Uterus (tissue), 3 donors: ENCODE measurements at regions not wholly inside any gene's neighbourhood (a gene's known extent, or its start where the extent isn't known, plus 50 kb on each side); places are given as distances from the start of the nearest gene placed in this dataset.

Source experiments
- DNase-seq, 2 donors: peaks; one replicate each; pipeline ENCODE4 v3.0.0-alpha.2; 2019 to 2020
- H3K27ac ChIP-seq, 2 donors: fragments of 200-600 bp; sonication (generic); 1 replicate in 1 of 2; 2 replicates in 1 of 2; pipeline ENCODE4 v1.5.1; 2016 to 2018
- H3K27me3 ChIP-seq, 2 donors: fragments of 200-600 bp; sonication (generic); one replicate each; pipeline ENCODE4 v1.5.1; 2018 to 2019; ENCODE audit warnings: control low read depth in 1 of 2
- H3K36me3 ChIP-seq, 2 donors: fragments of 200-600 bp; sonication (generic); one replicate each; pipeline ENCODE4 v1.5.1; 2019; ENCODE audit warnings: control low read depth in 1 of 2
- H3K4me1 ChIP-seq, 2 donors: fragments of 200-600 bp; sonication (generic); one replicate each; pipeline ENCODE4 v1.5.1; 2018 to 2019; ENCODE audit warnings: control low read depth in 1 of 2
- H3K4me3 ChIP-seq, 2 donors: fragments of 200-600 bp; sonication (generic); 1 replicate in 1 of 2; 2 replicates in 1 of 2; pipeline ENCODE4 v1.5.1; 2018 to 2019; ENCODE audit warnings: mild to moderate bottlenecking in 1 of 2
- H3K9me3 ChIP-seq, 2 donors: fragments of 200-600 bp; sonication (generic); one replicate each; pipeline ENCODE4 v1.5.1; 2019; ENCODE audit warnings: control low read depth in 1 of 2
- CTCF ChIP-seq, 4 experiments: fragments of 200-600 bp in 2 of 4; fragments of 450-650 bp in 2 of 4; sonication (generic) in 2 of 4; IDR thresholded peaks; one replicate each; pipeline ENCODE4 v1.5.1; 2016 to 2019; ENCODE audit warnings: antibody characterized with exemption in 4 of 4, mild to moderate bottlenecking in 2 of 4, moderate library complexity in 1 of 4
- POLR2A ChIP-seq, 2 donors: fragments of 450-650 bp; IDR thresholded peaks; one replicate each; pipeline ENCODE4 v1.6.1; 2016; ENCODE audit warnings: antibody characterized with exemption in 2 of 2, mild to moderate bottlenecking in 1 of 2, moderate library complexity in 1 of 2
- intact Hi-C: fragments of 100-400 bp; cut with DNase I; formaldehyde crosslinking; loops from one replicate; pipeline ENCODE4 v1.15.1; 2023; ENCODE audit warnings: low total_unique reads
- donor health status: DM: yes; HTN: yes; CAD: no.

GRCh38 chr2:224183086-224183485 lies 144.0 kb upstream of the SERPINE2 start:
- H3K9me3 ChIP-seq: no peaks in the 10 kb centered on the region
- H3K4me3 ChIP-seq: no peak overlapping the region
- TF ChIP-seq POLR2A (IDR thresholded peaks at IDR 0.05) (no peak), CTCF (IDR thresholded peaks at IDR 0.05) (no peak)
- no peak for DNase-seq
- H3K36me3 ChIP-seq: no peaks in the 10 kb centered on the region
- no peaks in the 10 kb centered on the region for H3K27me3 ChIP-seq
- H3K4me1 ChIP-seq: no peaks in the 10 kb centered on the region
- H3K27ac ChIP-seq: no peak overlapping the region
- intact Hi-C loops: no loop called here

GRCh38 chr2:224182498-224182897 lies 143.4 kb upstream of the SERPINE2 start:
- H3K4me1 ChIP-seq: no peaks in the 10 kb centered on the region
- no peak for TF ChIP-seq CTCF (IDR thresholded peaks at IDR 0.05)
- no peak for TF ChIP-seq POLR2A (IDR thresholded peaks at IDR 0.05)
- no peak overlapping the region for H3K27ac ChIP-seq
- no peaks in the 10 kb centered on the region for H3K9me3 ChIP-seq
- H3K4me3 ChIP-seq: no peak overlapping the region
- no peak for DNase-seq
- intact Hi-C loops: no loop called here
- H3K27me3 ChIP-seq: no peaks in the 10 kb centered on the region
- H3K36me3 ChIP-seq: no peaks in the 10 kb centered on the region

- H3K27me3 ChIP-seq: no peaks in the 10 kb centered on the region
- no peaks in the 10 kb centered on the region for H3K9me3 ChIP-seq
- no peak for DNase-seq
- intact Hi-C loops: no loop called here
- no peak for TF ChIP-seq POLR2A (IDR thresholded peaks at IDR 0.05)
- TF ChIP-seq CTCF (IDR thresholded peaks at IDR 0.05): no peak
- H3K4me3 ChIP-seq: no peak overlapping the region
- no peaks in the 10 kb centered on the region for H3K36me3 ChIP-seq
- no peak overlapping the region for H3K27ac ChIP-seq
- no peaks in the 10 kb centered on the region for H3K4me1 ChIP-seq
Measured at GRCh38 chr2:224181534-224182155, 142.6 kb upstream of the SERPINE2 start.

GRCh38 chr2:224180810-224181209 lies 141.7 kb upstream of the SERPINE2 start:
- TF ChIP-seq CTCF (IDR thresholded peaks at IDR 0.05) (no peak), POLR2A (IDR thresholded peaks at IDR 0.05) (no peak)

GRCh38 chr2:224178056-224178455 lies 139.0 kb upstream of the SERPINE2 start:
- intact Hi-C loops: no loop called here
- TF ChIP-seq CTCF (IDR thresholded peaks at IDR 0.05): no peak
- TF ChIP-seq POLR2A (IDR thresholded peaks at IDR 0.05): no peak
- Histone ChIP-seq H3K27ac (no peak overlapping the region), H3K27me3 (no peaks in the 10 kb centered on the region), H3K4me3 (no peak overlapping the region), H3K4me1 (no peaks in the 10 kb centered on the region), H3K36me3 (no peaks in the 10 kb centered on the region), H3K9me3 (no peaks in the 10 kb centered on the region)
- no peak for DNase-seq

More at GRCh38 chr2:224180810-224181209, 141.7 kb upstream of the SERPINE2 start:
- intact Hi-C loops: no loop called here
- no peaks in the 10 kb centered on the region for H3K27me3 ChIP-seq
- no peak overlapping the region for H3K4me3 ChIP-seq
- H3K4me1 ChIP-seq: no peaks in the 10 kb centered on the region
- no peak overlapping the region for H3K27ac ChIP-seq
- no peaks in the 10 kb centered on the region for H3K9me3 ChIP-seq
- H3K36me3 ChIP-seq: no peaks in the 10 kb centered on the region
- peak in 1 of 2 donors; percentile 38 for DNase-seq
